IPS DF 4.7 (cell line): ENCODE measurements at regions not wholly inside any gene's neighbourhood (a gene's known extent, or its start where the extent isn't known, plus 50 kb on each side); places are given as distances from the start of the nearest gene placed in this dataset.
"Not testable (repeated sequence)": the region's sequence is repeated elsewhere in the genome, so short reads cannot be mapped to it uniquely, and the experiment has no call there.

ENCODE experiments used
- DNase-seq: peaks from one replicate; pipeline ENCODE4 v3.0.0-alpha.2; 2013; ENCODE audit warnings: low spot score; ENCODE audit errors: extremely low read depth

DNA sequence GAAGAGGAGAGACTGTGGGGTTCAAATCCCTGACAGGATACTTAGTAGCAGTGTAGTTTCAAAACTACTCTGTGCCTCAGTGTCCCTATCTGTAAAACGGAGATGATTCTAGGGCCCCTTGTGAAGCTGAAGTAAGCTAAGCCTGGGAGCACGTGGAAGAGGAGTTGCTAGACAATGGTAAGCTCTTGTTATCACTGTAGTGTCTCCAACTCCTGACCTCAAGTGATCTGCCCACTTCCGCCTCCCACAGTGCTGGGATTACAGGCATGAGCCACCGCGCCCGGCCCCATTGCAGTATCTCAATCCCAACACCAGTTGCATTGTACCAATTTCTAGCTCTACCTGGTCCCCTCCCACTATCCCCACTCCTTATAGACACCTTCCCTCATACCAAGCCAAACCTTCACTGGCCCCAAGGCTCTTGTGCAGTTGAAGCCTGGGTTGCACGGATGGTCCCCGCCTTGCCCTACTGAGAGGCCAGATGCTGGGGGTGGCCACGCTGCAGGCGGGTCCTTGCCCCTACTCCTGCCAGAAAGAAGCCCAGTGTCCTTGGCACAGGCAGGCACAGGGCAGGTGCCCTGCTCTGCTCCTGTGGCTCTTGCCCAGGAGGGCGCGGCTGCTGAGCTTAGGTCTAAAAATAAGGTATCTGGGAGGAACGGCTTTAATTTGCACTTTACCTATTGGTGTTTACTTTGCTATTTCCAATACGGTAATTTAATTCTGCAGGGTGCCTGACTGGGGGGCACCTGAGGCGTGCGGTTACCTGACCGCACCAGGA is 118.1 kb downstream of the VEGFA start:
- DNase-seq: no peak

GRCh38 chr6:43887340-43887858 is 117.4 kb downstream of the VEGFA start:
- DNase-seq: no peak

DNA sequence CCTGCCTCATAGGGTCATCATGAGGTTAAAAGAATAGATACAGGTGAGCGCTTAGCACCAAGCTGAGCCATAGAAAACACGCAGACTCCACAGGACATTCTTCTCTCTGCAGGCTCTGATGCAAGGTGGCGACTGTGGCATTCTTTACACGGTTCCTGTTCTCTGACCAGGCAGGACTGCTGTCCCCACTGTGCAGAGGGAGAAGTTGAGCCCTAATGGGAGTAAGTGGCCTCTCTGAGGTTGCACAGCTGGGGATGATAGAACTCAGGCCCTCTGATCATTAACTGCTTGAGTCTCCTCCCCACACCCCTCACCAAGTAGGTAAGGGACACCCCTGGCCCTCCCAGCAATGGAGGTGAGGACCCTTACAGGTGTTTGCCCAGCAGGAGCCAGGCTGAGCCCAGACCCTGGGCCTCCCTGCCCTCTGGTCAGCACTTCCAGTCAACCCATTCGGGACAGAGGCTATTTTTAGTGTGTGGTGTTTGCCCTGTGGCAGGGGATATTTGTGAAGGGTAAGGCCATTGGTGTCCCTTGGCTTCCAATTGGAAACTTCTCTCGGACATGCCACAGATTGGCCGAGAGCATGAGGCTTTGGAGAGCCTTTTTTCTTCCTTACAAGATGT is 116.8 kb downstream of the VEGFA start:
- no peak for DNase-seq

DNA sequence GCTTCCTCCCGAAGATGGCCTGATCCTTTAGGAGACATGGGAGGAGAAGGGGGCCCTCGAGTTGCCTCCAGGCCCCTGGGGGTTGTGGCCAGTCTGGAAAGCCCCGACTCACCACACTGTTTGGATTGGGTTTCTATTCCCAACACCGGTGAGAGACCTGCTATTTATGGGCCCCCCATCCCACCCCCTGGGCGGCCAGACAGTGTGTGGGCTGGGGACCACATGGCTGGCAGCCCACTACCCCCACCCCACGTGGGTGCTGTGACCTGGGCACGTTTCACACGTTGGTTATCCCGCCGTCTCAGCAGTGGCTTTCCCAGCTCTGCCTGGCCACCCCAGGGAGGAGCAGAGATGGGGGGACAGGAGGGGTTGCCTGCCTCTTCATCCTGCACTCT is 116.1 kb downstream of the VEGFA start:
- no peak for DNase-seq

GRCh38 chr6:43885399-43886066 is 115.5 kb downstream of the VEGFA start:
- no peak for DNase-seq

GRCh38 chr6:43884652-43885022 is 114.6 kb downstream of the VEGFA start:
- no peak for DNase-seq

- DNase-seq: no peak
Observed at GRCh38 chr6:43883847-43884651, 114.0 kb downstream of the VEGFA start.

DNA sequence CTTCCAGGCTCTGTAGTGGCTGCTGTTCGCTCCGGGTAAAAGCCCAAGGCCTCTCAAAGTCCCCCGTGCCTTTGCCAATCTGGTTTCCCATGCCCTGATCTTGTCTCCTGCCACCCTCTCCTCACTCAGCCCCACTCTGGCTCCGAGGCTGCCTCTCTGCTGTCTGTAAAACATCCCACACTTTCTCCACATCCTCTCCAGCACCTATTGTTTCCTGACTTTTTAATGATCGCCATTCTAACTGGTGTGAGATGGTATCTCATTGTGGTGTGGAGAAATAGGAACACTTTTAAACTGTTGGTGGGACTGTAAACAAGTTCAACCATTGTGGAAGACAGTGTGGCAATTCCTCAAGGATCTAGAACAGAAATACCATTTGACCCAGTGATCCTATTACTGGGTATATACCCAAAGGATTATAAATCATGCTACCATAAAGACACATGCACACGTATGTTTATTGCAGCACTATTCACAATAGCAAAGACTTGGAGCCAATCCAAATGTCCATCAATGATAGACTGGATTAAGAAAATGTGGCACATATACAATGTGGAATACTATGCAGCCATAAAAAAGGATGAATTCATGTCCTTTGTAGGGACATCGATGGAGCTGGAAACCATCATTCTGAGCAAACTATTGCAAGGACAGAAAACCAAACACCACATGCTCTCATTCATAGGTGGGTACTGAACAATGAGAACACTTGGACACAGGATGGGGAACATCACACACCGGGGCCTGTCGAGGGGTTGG is 112.9 kb downstream of the VEGFA start:
- DNase-seq: not testable (repeated sequence)

GRCh38 chr6:43880236-43881137 is 110.5 kb downstream of the VEGFA start:
- DNase-seq: no peak

GRCh38 chr6:43879722-43880121 is 109.7 kb downstream of the VEGFA start:
- no peak for DNase-seq

DNA sequence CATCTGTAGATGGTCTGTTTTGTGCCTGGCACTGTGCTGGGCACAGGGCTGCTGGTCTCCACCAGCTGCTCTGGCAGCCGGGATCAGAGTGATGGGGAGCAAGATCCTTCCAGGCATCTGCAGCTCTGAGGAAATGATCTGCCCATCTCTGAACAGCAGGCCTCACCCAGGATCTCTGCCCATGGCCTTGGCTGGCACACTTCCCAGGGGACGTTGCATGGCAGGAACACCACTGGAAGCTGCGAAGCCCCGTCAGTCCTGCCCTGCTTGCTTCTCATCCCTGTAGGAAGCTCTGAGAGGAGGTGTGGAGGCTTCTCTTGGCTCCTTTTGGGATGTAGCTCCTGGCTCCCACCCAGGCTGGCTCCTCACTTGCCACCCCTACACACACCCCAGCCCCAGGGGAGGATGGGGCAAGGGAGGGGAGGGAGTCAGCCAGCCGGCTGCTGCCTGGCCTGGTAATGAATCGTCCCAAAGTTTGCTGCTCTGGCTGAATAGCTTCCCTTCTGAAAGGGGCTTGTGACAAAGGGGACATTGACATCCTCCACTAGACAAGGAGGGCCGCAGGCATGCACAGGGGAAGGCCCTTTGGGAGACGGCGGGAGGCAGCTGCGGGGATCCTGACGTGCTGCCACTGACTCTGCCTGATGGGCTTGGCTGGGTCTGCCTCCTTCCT is 108.9 kb downstream of the VEGFA start:
- no peak for DNase-seq

DNA sequence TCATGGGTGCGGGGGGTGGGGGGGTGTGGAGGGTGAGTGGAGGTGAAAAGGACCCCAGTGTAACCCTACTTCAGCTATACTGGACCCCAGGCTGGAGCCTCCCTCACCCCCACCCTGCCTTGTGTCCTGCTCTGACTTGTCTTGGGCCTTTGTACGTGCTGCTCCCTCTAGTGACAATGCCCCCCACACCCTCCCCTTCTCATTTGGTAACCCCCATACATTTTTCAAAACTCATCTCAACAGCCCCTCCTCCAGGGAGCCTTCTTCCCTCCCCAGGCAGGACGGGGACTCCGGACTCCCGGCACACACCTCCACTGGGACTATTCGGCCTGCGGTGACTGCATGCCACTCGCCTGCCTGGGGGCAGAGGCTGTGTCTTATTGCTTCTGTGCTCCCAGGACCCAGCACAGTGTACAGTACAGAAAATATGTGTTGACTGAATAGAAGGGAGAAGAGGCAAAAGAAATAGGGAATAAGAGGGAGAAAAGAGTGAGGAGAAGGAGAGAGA is 108.2 kb downstream of the VEGFA start:
- DNase-seq: no peak

- DNase-seq: no peak
Observed at GRCh38 chr6:43877463-43878126, 107.6 kb downstream of the VEGFA start.

DNA sequence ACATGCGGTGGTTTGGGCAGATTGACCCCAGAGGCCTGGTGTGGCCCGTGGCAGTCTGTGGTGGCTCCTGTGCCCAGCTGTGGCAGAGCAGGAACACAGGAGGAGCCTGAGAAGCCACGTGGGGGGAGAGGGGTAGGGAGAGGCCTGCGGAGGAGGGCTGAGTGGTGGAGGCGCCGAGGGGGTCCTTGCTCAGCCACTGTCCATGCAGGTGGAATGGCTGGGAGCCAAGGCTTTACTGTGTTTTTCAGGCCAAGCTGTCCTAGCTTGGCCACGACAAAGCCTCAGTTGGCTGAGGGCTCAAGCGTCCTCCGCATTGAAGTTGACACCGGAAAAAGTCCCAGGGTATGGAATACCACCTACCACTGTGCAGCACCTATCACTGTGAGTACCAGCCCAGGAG is 107.0 kb downstream of the VEGFA start:
- no peak for DNase-seq

GRCh38 chr6:43876602-43877001 is 106.6 kb downstream of the VEGFA start:
- DNase-seq: no peak

DNA sequence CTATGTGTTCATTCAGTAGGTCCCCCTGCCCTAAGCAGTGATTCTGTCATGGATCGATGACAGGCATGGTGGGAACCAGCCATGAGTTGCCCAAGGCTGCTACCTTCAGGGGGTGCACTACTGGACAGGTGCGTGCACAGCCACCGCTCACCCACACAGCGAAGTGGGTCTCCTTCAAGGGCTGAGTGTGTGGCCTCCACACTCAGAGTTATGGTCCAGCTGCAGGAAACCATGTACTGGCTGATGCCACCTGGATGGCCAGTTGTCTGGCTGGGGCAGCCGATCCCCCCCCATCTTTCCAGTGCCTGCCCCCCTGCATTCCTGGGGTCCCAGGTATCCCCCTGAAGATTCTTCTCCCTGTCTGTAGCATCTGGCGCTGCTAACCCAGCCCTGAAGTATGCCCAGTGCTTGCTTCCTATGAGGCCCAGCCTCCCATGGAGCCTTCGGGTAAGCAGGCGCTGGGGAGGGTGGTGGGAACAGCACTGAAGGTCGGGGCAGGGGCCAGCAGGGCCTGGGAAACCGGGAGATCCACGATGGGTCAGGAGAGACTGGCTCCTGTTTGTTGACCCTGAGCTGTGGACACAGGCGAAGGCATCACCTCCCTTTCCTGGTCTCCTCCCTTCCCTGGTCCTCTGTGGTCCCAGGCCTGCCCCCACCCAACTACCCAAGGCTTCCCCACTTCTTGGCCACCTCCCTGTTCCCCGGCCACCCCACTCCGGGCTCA is 106.0 kb downstream of the VEGFA start:
- DNase-seq: no peak

DNA sequence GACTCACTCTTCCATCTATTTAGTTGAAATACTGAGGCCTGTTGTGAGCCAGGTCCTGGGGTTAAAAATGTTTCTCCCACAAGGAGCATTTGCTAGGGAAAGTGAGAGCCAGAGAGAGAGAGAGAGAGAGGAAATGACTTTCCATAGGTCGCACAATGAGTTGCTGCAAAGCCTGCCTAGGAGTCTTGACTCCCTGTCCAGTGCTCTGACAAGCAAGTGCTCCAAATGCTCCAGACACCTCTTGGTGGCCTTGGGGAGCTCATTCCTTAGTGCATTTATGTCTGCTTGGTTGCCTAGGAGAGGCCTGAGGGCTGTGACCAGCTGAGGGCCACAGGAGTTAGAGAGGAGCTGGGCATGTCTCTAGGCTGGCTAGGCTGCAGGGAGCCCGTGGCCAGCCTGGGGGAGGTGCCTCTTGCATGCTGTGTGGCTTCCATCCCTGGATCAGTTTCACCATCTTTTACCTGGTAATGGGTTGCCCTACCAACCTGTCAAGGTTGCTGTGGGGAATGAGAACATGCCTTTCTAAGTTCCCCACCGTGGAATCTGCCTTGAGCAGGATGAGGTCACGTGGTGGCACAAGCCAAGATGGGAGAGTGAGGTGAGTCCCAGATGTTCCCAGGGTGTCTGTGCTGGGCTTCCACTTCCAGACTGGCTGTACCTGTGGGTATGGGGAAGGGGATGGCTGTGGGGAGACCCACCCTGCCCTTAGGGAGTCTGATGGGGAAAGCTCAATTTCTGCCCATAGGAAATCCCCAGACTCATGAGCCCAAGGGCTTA is 105.0 kb downstream of the VEGFA start:
- DNase-seq: no peak
